HepG2 (cell line): ENCODE measurements at regions not wholly inside any gene's neighbourhood (a gene's known extent, or its start where the extent isn't known, plus 50 kb on each side); places are given as distances from the start of the nearest gene placed in this dataset.

Experiments
- ATAC-seq: fragments of 200-7000 bp; cut with Tn5 transposase; 3 replicates; pipeline ENCODE4 v1.9.1; 2020; ENCODE audit warnings: mild to moderate bottlenecking, moderate library complexity
- BruUV-seq: library from RNA; stranded (reverse); fragments of 400-500 nt; replicated peaks from 2 replicates; lab custom pipeline; 2021; lab: Mats Ljungman, UMichigan
- CTCF ChIA-PET: fragments of 300-600 bp; formaldehyde crosslinking; extraction: SDS; loops from one replicate; lab custom pipeline; 2021; ENCODE audit warnings: low total read pairs, inconsistent platforms, low intra/inter-chr PET ratio; lab: Yijun Ruan, JAX
- POLR2A ChIA-PET: fragments of 350-600 bp; sonication (Branson Sonifier 250); formaldehyde crosslinking; loops from one replicate; lab custom pipeline; 2020; ENCODE audit warnings: antibody characterized with exemption, inconsistent platforms; lab: Yijun Ruan, JAX
- DNase-seq: peaks from one replicate; pipeline ENCODE4 v3.0.0-alpha.2; 2015; ENCODE audit warnings: low spot score
- FAIRE-seq: peaks from 3 replicates; lab custom pipeline; 2011; peaks lifted over from hg19 to GRCh38; lab: Jason Lieb, UNC
- H2AFZ ChIP-seq: one replicate; pipeline ENCODE4 v1.6.1; 2011; ENCODE audit warnings: low read length, inconsistent platforms
- H3K27ac ChIP-seq: fragments of 300-600 bp; 3 replicates; pipeline ENCODE4 v1.8.0; 2011; ENCODE audit warnings: mixed run types, mild to moderate bottlenecking, mixed read lengths, low read length, inconsistent platforms; ENCODE audit not compliant: insufficient read depth; ENCODE audit errors: extremely low read length
- H3K27me3 ChIP-seq, 2 experiments: fragments of 200-600 bp in 1 of 2; 2 replicates in 1 of 2; 3 replicates in 1 of 2; pipeline versions ENCODE4 v1.6.0 to v1.8.0; 2011; ENCODE audit warnings: low read length in 2 of 2, mild to moderate bottlenecking in 2 of 2, moderate library complexity in 2 of 2, inconsistent platforms in 1 of 2; ENCODE audit not compliant: insufficient read depth in 2 of 2, control insufficient read depth in 1 of 2
- H3K36me3 ChIP-seq, 2 experiments: fragments of 200-600 bp in 1 of 2; replicated peaks in 1 of 2; 2 replicates in 1 of 2; 3 replicates in 1 of 2; pipeline versions ENCODE4 v1.5.1 to v1.8.0; 2011; ENCODE audit warnings: low read length in 2 of 2, inconsistent platforms in 1 of 2; ENCODE audit not compliant: insufficient read depth in 2 of 2, control insufficient read depth in 1 of 2
- H3K4me1 ChIP-seq: 2 replicates; pipeline ENCODE4 v1.5.1; 2012; ENCODE audit warnings: low read length, inconsistent platforms; ENCODE audit not compliant: insufficient read depth
- H3K4me2 ChIP-seq: 2 replicates; pipeline ENCODE4 v1.6.0; 2011; ENCODE audit warnings: low read depth, low read length, inconsistent platforms
- H3K4me3 ChIP-seq, 3 experiments: fragments of 200-600 bp in 1 of 3; sonication (generic), shearing (Covaris generic) in 1 of 3; replicated peaks in 1 of 3; 2 replicates each; pipeline ENCODE4 v1.5.1; 2011 to 2016; ENCODE audit warnings: low read length in 3 of 3, inconsistent platforms in 2 of 3, low read depth in 2 of 3, mild to moderate bottlenecking in 2 of 3, control low read depth in 1 of 3, mixed read lengths in 1 of 3; ENCODE audit not compliant: insufficient read depth in 1 of 3
- H3K79me2 ChIP-seq: one replicate; pipeline ENCODE4 v1.6.1; 2011; ENCODE audit warnings: low read length, inconsistent platforms; ENCODE audit not compliant: insufficient read depth
- H3K9ac ChIP-seq: 2 replicates; pipeline ENCODE4 v1.6.0; 2011; ENCODE audit warnings: mild to moderate bottlenecking, low read depth, low read length, inconsistent platforms; ENCODE audit not compliant: insufficient read depth
- H3K9me3 ChIP-seq: 2 replicates; pipeline ENCODE4 v1.5.1; 2012; ENCODE audit warnings: mild to moderate bottlenecking, low read length
- H4K20me1 ChIP-seq: 2 replicates; pipeline ENCODE4 v1.6.0; 2011; ENCODE audit warnings: inconsistent platforms, mild to moderate bottlenecking, low read length, moderate library complexity; ENCODE audit not compliant: insufficient read depth
- CENPT ChIP-seq: sonication (generic); formaldehyde crosslinking; IDR thresholded peaks from 2 replicates; pipeline ENCODE4 v1.8.0; 2022; ENCODE audit warnings: low read depth, mild to moderate bottlenecking, moderate library complexity, missing genetic modification reagents
- ETV5 ChIP-seq: IDR thresholded peaks from 2 replicates; pipeline ENCODE4 v1.6.1; 2018; ENCODE audit warnings: missing biosample characterization, missing genetic modification reagents, inconsistent platforms, borderline replicate concordance
- EZH2 ChIP-seq: conservative IDR thresholded peaks from 2 replicates; pipeline ENCODE4 v1.6.1; 2012; ENCODE audit warnings: mild to moderate bottlenecking, low read depth, low read length, moderate library complexity
- GTF3A ChIP-seq: sonication (generic); formaldehyde crosslinking; conservative IDR thresholded peaks from 2 replicates; pipeline ENCODE4 v1.4.0; 2020; ENCODE audit warnings: mild to moderate bottlenecking, missing genetic modification reagents
- KDM2A ChIP-seq: sonication (generic); formaldehyde crosslinking; IDR thresholded peaks from 2 replicates; pipeline ENCODE4 v1.4.0; 2020; ENCODE audit warnings: low read depth, missing genetic modification reagents, borderline replicate concordance
- NCOA2 ChIP-seq: sonication (generic); formaldehyde crosslinking; IDR thresholded peaks from 2 replicates; pipeline ENCODE4 v1.8.0; 2022; ENCODE audit warnings: inconsistent platforms
- NCOA5 ChIP-seq: sonication (generic); formaldehyde crosslinking; IDR thresholded peaks from 2 replicates; pipeline ENCODE4 v1.4.0; 2020; ENCODE audit warnings: missing genetic modification reagents
- NRL ChIP-seq: sonication (generic); formaldehyde crosslinking; IDR thresholded peaks from 2 replicates; pipeline ENCODE4 v1.5.0; 2020; ENCODE audit warnings: missing genetic modification reagents, mild to moderate bottlenecking, moderate library complexity, borderline replicate concordance
- PHB2 ChIP-seq: fragments of 450-650 bp; IDR thresholded peaks from 2 replicates; pipeline ENCODE4 v1.6.1; 2018; ENCODE audit not compliant: partially characterized antibody
- PRDM10 ChIP-seq: sonication (generic); formaldehyde crosslinking; IDR thresholded peaks from 2 replicates; pipeline ENCODE4 v1.4.0; 2020; ENCODE audit warnings: low read depth, missing genetic modification reagents
- SALL2 ChIP-seq: sonication (generic); formaldehyde crosslinking; IDR thresholded peaks from 2 replicates; pipeline ENCODE4 v1.8.1; 2023; ENCODE audit warnings: mild to moderate bottlenecking, missing genetic modification reagents, inconsistent platforms
- ZBTB21 ChIP-seq: sonication (generic); formaldehyde crosslinking; IDR thresholded peaks from 2 replicates; pipeline ENCODE4 v1.4.0; 2020; ENCODE audit warnings: missing genetic modification reagents
- ZMAT3 ChIP-seq: sonication (generic); formaldehyde crosslinking; conservative IDR thresholded peaks from 2 replicates; pipeline ENCODE4 v1.7.0; 2021; ENCODE audit warnings: missing genetic modification reagents
- ZNF264 ChIP-seq: sonication (generic); formaldehyde crosslinking; IDR thresholded peaks from 2 replicates; pipeline ENCODE4 v1.4.0; 2020; ENCODE audit warnings: missing genetic modification reagents
- ZNF576 ChIP-seq: sonication (generic); formaldehyde crosslinking; IDR thresholded peaks from 2 replicates; pipeline ENCODE4 v1.4.0; 2020; ENCODE audit warnings: mild to moderate bottlenecking, missing genetic modification reagents
- ZNF775 ChIP-seq: sonication (generic); formaldehyde crosslinking; IDR thresholded peaks from 2 replicates; pipeline ENCODE4 v1.4.0; 2020; ENCODE audit warnings: missing genetic modification reagents, mild to moderate bottlenecking, moderate library complexity, borderline replicate concordance
- WGBS: methylation state at CpG from one replicate; pipeline ENCODE4 v1.1.6; 2017; ENCODE audit warnings: low lambda C conversion rate; 5-methylcytosine and 5-hydroxymethylcytosine counted together
- in situ Hi-C: cut with HindIII; loops from 2 replicates; pipeline ENCODE4 v1.10.0; 2017; ENCODE audit warnings: low pct_unique_long_range_greater_than_20kb; ENCODE audit not compliant: extremely low pct_ligation_motif_present
- intact Hi-C: fragments of 100-400 bp; cut with micrococcal nuclease; formaldehyde crosslinking; loops from one replicate; pipeline ENCODE4 v1.10.0; 2022; ENCODE audit not compliant: unreplicated experiment
- TF ChIP-seq, protein P1 (sequence below): sonication (generic); formaldehyde crosslinking; IDR thresholded peaks from 2 replicates; pipeline ENCODE4 v1.4.0; 2020; ENCODE audit warnings: missing genetic modification reagents, borderline replicate concordance
- TF ChIP-seq, protein P2 (sequence below): sonication (generic); formaldehyde crosslinking; IDR thresholded peaks from 2 replicates; pipeline ENCODE4 v1.5.0; 2020; ENCODE audit warnings: missing genetic modification reagents, mild to moderate bottlenecking, borderline replicate concordance
- TF ChIP-seq, protein P3 (sequence below): IDR thresholded peaks from 2 replicates; pipeline ENCODE4 v1.6.1; 2016; ENCODE audit warnings: low read depth, borderline replicate concordance

DNA sequence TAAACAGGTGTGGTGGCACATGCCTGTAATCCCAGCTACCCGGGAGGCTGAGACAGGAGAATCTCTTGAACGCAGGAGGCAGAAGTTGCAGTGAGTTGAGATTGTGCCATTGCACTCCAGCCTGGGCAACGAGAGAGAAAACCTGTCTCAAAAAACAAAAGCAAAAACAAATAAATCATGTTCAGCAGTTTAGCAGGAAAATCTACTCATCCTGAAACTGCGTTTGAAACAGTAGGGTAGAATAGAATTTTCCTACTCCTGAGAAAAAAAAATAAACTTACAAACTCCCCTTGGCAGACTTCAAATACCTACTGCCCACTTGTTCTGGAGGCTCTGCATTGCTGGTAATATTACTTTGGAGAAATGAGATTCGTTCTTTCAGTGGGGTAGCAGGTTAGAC is 367.7 kb downstream of the GADD45G start:
- ATAC-seq (no peak), FAIRE-seq (no peak), DNase-seq (no peak)
- Histone ChIP-seq H3K79me2 (no peaks in the 10 kb centered on the region), H3K27ac (no peak overlapping the region), H3K4me3 (no peak overlapping the region), H3K36me3 (no peaks in the 10 kb centered on the region), H3K27me3 (no peaks in the 10 kb centered on the region), H4K20me1 (no peaks in the 10 kb centered on the region), H3K9ac (no peak overlapping the region), H3K4me2 (no peak overlapping the region), H3K9me3 (no peaks in the 10 kb centered on the region), H3K4me1 (peaks cover 13% of the 10 kb centered on the region), H2AFZ (no peak overlapping the region)
- in situ Hi-C loops = no loop called here
- intact Hi-C loops = no loop called here
- CTCF ChIA-PET = no interaction called here
- no TSS peak for BruUV-seq
- POLR2A ChIA-PET = no interaction called here
- 25% methylated on average over 5 of the region's 5 CpGs for WGBS
- no peak for TF ChIP-seq KDM2A (CRISPR knock-in tag)
- no peak for TF ChIP-seq NRL (CRISPR knock-in tag)
- TF ChIP-seq NCOA5 (CRISPR knock-in tag) = no peak
- TF ChIP-seq ZNF775 = no peak
- TF ChIP-seq, protein P1, sequence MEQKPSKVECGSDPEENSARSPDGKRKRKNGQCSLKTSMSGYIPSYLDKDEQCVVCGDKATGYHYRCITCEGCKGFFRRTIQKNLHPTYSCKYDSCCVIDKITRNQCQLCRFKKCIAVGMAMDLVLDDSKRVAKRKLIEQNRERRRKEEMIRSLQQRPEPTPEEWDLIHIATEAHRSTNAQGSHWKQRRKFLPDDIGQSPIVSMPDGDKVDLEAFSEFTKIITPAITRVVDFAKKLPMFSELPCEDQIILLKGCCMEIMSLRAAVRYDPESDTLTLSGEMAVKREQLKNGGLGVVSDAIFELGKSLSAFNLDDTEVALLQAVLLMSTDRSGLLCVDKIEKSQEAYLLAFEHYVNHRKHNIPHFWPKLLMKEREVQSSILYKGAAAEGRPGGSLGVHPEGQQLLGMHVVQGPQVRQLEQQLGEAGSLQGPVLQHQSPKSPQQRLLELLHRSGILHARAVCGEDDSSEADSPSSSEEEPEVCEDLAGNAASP (CRISPR knock-in tag) = no peak
- no peak for TF ChIP-seq PHB2
- no peak for TF ChIP-seq ZNF576 (CRISPR knock-in tag)
- TF ChIP-seq EZH2 = no peak
- no peak for TF ChIP-seq GTF3A
- TF ChIP-seq, protein P2, sequence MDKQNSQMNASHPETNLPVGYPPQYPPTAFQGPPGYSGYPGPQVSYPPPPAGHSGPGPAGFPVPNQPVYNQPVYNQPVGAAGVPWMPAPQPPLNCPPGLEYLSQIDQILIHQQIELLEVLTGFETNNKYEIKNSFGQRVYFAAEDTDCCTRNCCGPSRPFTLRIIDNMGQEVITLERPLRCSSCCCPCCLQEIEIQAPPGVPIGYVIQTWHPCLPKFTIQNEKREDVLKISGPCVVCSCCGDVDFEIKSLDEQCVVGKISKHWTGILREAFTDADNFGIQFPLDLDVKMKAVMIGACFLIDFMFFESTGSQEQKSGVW = no peak
- TF ChIP-seq ETV5 (CRISPR knock-in tag) = no peak
- TF ChIP-seq CENPT (CRISPR knock-in tag) = no peak
- no peak for TF ChIP-seq ZNF264
- TF ChIP-seq NCOA2 = no peak
- TF ChIP-seq PRDM10 (CRISPR knock-in tag) = no peak
- TF ChIP-seq SALL2 (CRISPR knock-in tag) = no peak
- no peak for TF ChIP-seq ZBTB21 (CRISPR knock-in tag)
- no peak for TF ChIP-seq ZMAT3 (CRISPR knock-in tag)
- TF ChIP-seq, protein P3, sequence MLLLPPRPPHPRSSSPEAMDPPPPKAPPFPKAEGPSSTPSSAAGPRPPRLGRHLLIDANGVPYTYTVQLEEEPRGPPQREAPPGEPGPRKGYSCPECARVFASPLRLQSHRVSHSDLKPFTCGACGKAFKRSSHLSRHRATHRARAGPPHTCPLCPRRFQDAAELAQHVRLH (CRISPR knock-in tag) = no peak
